ENCODE measurements at regions not wholly inside any gene's neighbourhood (a gene's known extent, or its start where the extent isn't known, plus 50 kb on each side); places are given as distances from the start of the nearest gene placed in this dataset.

DNA sequence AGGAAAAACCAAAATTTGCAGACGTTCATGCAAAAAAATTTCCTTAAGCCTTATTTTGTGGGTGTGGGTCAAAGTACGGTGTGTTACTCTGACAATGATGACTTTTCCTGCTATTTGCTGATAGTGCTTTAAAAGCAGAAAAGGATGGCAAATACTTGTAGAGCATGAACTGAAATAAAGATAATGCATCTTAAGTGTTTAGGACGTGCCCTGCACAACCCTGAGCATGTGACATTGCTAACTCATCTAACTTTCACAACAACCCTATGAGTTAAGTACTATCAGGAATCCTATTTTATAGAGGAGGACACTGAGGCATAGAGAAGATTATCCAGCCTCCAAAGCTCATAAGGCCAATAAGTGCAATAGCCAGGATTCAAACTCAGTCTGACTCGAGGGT, 143.3 kb downstream of the RNF152 start:
- Histone ChIP-seq H3K79me2 (ENCODE audit: insufficient read depth) (no peaks in the 10 kb centered on the region), H3K27ac (ENCODE audit: low read depth in 2 of 2, low read length in 1 of 2) (no peak overlapping the region)

DNA sequence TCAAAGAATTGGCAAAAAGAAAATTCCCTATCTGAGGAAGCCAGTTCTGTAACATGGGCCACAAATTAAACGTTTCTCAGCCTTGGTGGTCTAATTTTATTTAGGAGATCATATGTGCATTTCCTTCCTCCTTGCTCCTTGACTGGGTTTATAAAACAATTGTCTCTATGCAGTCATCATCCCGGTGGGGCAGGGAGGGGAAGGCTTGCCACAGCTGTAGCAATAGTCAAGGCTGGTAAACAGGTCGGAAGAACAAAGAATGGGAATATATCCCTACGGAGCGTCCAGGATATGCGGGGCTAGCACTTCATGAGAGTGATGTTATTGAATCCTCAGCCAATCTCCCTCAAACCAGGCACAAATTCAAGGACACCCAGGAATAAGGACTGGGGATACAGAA, 143.8 kb downstream of the RNF152 start:
- H3K79me2 ChIP-seq (ENCODE audit: insufficient read depth), result no peaks in the 10 kb centered on the region
- H3K4me2 ChIP-seq, result no peak overlapping the region
- DNase-seq, result no peak
- TF ChIP-seq, protein P1, sequence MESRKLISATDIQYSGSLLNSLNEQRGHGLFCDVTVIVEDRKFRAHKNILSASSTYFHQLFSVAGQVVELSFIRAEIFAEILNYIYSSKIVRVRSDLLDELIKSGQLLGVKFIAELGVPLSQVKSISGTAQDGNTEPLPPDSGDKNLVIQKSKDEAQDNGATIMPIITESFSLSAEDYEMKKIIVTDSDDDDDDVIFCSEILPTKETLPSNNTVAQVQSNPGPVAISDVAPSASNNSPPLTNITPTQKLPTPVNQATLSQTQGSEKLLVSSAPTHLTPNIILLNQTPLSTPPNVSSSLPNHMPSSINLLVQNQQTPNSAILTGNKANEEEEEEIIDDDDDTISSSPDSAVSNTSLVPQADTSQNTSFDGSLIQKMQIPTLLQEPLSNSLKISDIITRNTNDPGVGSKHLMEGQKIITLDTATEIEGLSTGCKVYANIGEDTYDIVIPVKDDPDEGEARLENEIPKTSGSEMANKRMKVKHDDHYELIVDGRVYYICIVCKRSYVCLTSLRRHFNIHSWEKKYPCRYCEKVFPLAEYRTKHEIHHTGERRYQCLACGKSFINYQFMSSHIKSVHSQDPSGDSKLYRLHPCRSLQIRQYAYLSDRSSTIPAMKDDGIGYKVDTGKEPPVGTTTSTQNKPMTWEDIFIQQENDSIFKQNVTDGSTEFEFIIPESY (IDR thresholded peaks at IDR 0.05; ENCODE audit: borderline replicate concordance, low read depth), result no peak
- TF ChIP-seq NFIC (IDR thresholded peaks at IDR 0.05; ENCODE audit: borderline replicate concordance) (no peak), FOXJ3 (CRISPR knock-in tag; IDR thresholded peaks at IDR 0.05) (no peak), RXRA (IDR thresholded peaks at IDR 0.05; ENCODE audit: borderline replicate concordance, low read depth) (no peak), NRF1 (IDR thresholded peaks at IDR 0.05; ENCODE audit: low read depth, low read length) (no peak), GABPA (IDR thresholded peaks at IDR 0.05; ENCODE audit: low read depth) (no peak), GATA2 (CRISPR knock-in tag; IDR thresholded peaks at IDR 0.05) (no peak), MEF2A (IDR thresholded peaks at IDR 0.05; ENCODE audit: borderline replicate concordance, low read depth) (no peak), FOXM1 (IDR thresholded peaks at IDR 0.05; ENCODE audit: low read depth) (no peak), EP300 (IDR thresholded peaks at IDR 0.05; ENCODE audit: borderline replicate concordance in 1 of 2, low read depth in 1 of 2, low read length in 1 of 2) (no peak), JUND (IDR thresholded peaks at IDR 0.05) (no peak), RFX5 (IDR thresholded peaks at IDR 0.05; ENCODE audit: low read length) (no peak), EZH2phosphoT487 (IDR thresholded peaks at IDR 0.05; ENCODE audit: borderline replicate concordance, low read depth) (no peak)
- TF ChIP-seq, protein P2, sequence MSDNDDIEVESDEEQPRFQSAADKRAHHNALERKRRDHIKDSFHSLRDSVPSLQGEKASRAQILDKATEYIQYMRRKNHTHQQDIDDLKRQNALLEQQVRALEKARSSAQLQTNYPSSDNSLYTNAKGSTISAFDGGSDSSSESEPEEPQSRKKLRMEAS (IDR thresholded peaks at IDR 0.05; ENCODE audit: low read depth), result no peak
- TF ChIP-seq, protein P3, sequence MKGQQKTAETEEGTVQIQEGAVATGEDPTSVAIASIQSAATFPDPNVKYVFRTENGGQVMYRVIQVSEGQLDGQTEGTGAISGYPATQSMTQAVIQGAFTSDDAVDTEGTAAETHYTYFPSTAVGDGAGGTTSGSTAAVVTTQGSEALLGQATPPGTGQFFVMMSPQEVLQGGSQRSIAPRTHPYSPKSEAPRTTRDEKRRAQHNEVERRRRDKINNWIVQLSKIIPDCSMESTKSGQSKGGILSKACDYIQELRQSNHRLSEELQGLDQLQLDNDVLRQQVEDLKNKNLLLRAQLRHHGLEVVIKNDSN (IDR thresholded peaks at IDR 0.05; ENCODE audit: borderline replicate concordance, low read depth), result no peak
- TF ChIP-seq, protein P4, sequence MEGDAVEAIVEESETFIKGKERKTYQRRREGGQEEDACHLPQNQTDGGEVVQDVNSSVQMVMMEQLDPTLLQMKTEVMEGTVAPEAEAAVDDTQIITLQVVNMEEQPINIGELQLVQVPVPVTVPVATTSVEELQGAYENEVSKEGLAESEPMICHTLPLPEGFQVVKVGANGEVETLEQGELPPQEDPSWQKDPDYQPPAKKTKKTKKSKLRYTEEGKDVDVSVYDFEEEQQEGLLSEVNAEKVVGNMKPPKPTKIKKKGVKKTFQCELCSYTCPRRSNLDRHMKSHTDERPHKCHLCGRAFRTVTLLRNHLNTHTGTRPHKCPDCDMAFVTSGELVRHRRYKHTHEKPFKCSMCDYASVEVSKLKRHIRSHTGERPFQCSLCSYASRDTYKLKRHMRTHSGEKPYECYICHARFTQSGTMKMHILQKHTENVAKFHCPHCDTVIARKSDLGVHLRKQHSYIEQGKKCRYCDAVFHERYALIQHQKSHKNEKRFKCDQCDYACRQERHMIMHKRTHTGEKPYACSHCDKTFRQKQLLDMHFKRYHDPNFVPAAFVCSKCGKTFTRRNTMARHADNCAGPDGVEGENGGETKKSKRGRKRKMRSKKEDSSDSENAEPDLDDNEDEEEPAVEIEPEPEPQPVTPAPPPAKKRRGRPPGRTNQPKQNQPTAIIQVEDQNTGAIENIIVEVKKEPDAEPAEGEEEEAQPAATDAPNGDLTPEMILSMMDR (IDR thresholded peaks at IDR 0.05), result no peak
- TF ChIP-seq, protein P5, sequence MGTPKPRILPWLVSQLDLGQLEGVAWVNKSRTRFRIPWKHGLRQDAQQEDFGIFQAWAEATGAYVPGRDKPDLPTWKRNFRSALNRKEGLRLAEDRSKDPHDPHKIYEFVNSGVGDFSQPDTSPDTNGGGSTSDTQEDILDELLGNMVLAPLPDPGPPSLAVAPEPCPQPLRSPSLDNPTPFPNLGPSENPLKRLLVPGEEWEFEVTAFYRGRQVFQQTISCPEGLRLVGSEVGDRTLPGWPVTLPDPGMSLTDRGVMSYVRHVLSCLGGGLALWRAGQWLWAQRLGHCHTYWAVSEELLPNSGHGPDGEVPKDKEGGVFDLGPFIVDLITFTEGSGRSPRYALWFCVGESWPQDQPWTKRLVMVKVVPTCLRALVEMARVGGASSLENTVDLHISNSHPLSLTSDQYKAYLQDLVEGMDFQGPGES (IDR thresholded peaks at IDR 0.05; ENCODE audit: low read depth, low read length), result no peak
- TF ChIP-seq, protein P6, sequence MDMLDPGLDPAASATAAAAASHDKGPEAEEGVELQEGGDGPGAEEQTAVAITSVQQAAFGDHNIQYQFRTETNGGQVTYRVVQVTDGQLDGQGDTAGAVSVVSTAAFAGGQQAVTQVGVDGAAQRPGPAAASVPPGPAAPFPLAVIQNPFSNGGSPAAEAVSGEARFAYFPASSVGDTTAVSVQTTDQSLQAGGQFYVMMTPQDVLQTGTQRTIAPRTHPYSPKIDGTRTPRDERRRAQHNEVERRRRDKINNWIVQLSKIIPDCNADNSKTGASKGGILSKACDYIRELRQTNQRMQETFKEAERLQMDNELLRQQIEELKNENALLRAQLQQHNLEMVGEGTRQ (IDR thresholded peaks at IDR 0.05; ENCODE audit: borderline replicate concordance, low read depth, low read length), result no peak
- H3K27ac ChIP-seq (ENCODE audit: low read depth in 2 of 2, low read length in 1 of 2), result no peak overlapping the region
- H3K4me1 ChIP-seq (ENCODE audit: control insufficient read depth in 1 of 2, insufficient read depth in 2 of 2, low read depth in 1 of 2, low read length in 1 of 2), result peaks cover 0 to 3% of the 10 kb centered on the region in 2 experiments; a peak in 1 of 4 replicates
- POLR2A ChIA-PET, result no interaction called here
- no peak overlapping the region for H3K9ac ChIP-seq
- no peaks in the 10 kb centered on the region for H3F3A ChIP-seq (replicated peaks; ENCODE audit: insufficient read depth)
- 81% methylated on average over 6 of the region's 6 CpGs for WGBS (ENCODE audit: low lambda C conversion rate)
- H3K9me3 ChIP-seq, result no peaks in the 10 kb centered on the region
- no peak overlapping the region for H2AFZ ChIP-seq (ENCODE audit: low read depth)
- no peak overlapping the region for H3K4me3 ChIP-seq (ENCODE audit: low read depth in 2 of 2, low read length in 1 of 2)
- CTCF ChIA-PET, result no interaction called here
- no peaks in the 10 kb centered on the region for H3K9me2 ChIP-seq
- no peaks in the 10 kb centered on the region for H3K27me3 ChIP-seq (ENCODE audit: insufficient read depth)
- no peaks in the 10 kb centered on the region for H4K20me1 ChIP-seq (ENCODE audit: insufficient read depth)
- H3K36me3 ChIP-seq (replicated peaks in 1 of 2; ENCODE audit: control insufficient read depth in 1 of 2, insufficient read depth in 2 of 2, low read length in 1 of 2), result no peaks in the 10 kb centered on the region

More for the DNA sequence above, 143.3 kb downstream of the RNF152 start:
- Histone ChIP-seq H3K36me3 (replicated peaks in 1 of 2; ENCODE audit: control insufficient read depth in 1 of 2, insufficient read depth in 2 of 2, low read length in 1 of 2) (no peaks in the 10 kb centered on the region), H3K4me2 (no peak overlapping the region), H3K9ac (no peak overlapping the region), H3K4me3 (ENCODE audit: low read depth in 2 of 2, low read length in 1 of 2) (no peak overlapping the region), H3K4me1 (ENCODE audit: control insufficient read depth in 1 of 2, insufficient read depth in 2 of 2, low read depth in 1 of 2, low read length in 1 of 2) (peaks cover 0 to 3% of the 10 kb centered on the region in 2 experiments; a peak in 1 of 4 replicates), H3K9me2 (no peaks in the 10 kb centered on the region), H4K20me1 (ENCODE audit: insufficient read depth) (no peaks in the 10 kb centered on the region), H2AFZ (ENCODE audit: low read depth) (no peak overlapping the region), H3K27me3 (ENCODE audit: insufficient read depth) (no peaks in the 10 kb centered on the region), H3K9me3 (no peaks in the 10 kb centered on the region), H3F3A (replicated peaks; ENCODE audit: insufficient read depth) (no peaks in the 10 kb centered on the region)
- TF ChIP-seq GABPA (IDR thresholded peaks at IDR 0.05; ENCODE audit: low read depth), result no peak
- TF ChIP-seq, protein P7, sequence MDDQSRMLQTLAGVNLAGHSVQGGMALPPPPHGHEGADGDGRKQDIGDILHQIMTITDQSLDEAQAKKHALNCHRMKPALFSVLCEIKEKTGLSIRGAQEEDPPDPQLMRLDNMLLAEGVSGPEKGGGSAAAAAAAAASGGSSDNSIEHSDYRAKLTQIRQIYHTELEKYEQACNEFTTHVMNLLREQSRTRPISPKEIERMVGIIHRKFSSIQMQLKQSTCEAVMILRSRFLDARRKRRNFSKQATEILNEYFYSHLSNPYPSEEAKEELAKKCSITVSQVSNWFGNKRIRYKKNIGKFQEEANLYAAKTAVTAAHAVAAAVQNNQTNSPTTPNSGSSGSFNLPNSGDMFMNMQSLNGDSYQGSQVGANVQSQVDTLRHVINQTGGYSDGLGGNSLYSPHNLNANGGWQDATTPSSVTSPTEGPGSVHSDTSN (IDR thresholded peaks at IDR 0.05), result no peak
- no peak for TF ChIP-seq RXRA (IDR thresholded peaks at IDR 0.05; ENCODE audit: borderline replicate concordance, low read depth)
- DNase-seq, result no peak
- ChIA-PET CTCF (no interaction called here), POLR2A (no interaction called here)
- WGBS (ENCODE audit: low lambda C conversion rate), result 52% methylated on average over 4 of the region's 4 CpGs

All from SK-N-SH (cell line).